Thyroid gland (tissue), 4 donors: ENCODE measurements at regions not wholly inside any gene's neighbourhood (a gene's known extent, or its start where the extent isn't known, plus 50 kb on each side); places are given as distances from the start of the nearest gene placed in this dataset.
A peak's percentile ranks its signal among the peaks of the same experiment; 100 is the strongest.

Experiments used
- DNase-seq, 2 donors: peaks; one replicate each; pipeline ENCODE4 v3.0.0-alpha.2; 2019
- H3K27ac ChIP-seq, 3 donors: fragments of 200-600 bp; sonication (generic); 1 replicate in 2 of 3; 2 replicates in 1 of 3; pipeline ENCODE4 v1.5.1; 2016 to 2019; ENCODE audit warnings: mild to moderate bottlenecking in 1 of 3, moderate library complexity in 1 of 3
- H3K27me3 ChIP-seq: fragments of 200-600 bp; sonication (generic); one replicate; pipeline ENCODE4 v1.5.1; 2019
- H3K36me3 ChIP-seq, 2 donors: fragments of 200-600 bp; sonication (generic); one replicate each; pipeline ENCODE4 v1.5.1; 2016 to 2019
- H3K4me1 ChIP-seq, 2 donors: fragments of 200-600 bp; sonication (generic); one replicate each; pipeline ENCODE4 v1.5.1; 2017 to 2019
- H3K4me3 ChIP-seq, 3 donors: fragments of 200-600 bp; sonication (generic); replicated peaks in 1 of 3; 1 replicate in 2 of 3; 2 replicates in 1 of 3; pipeline ENCODE4 v1.5.1; 2016; ENCODE audit warnings: mild to moderate bottlenecking in 1 of 3
- H3K9me3 ChIP-seq: fragments of 200-600 bp; sonication (generic); one replicate; pipeline ENCODE4 v1.5.1; 2017
- CTCF ChIP-seq, 6 experiments: fragments of 200-600 bp in 3 of 6; fragments of 450-650 bp in 3 of 6; sonication (generic) in 3 of 6; IDR thresholded peaks; one replicate each; pipeline ENCODE4 v1.5.1; 2016 to 2019; ENCODE audit warnings: antibody characterized with exemption in 6 of 6, mild to moderate bottlenecking in 2 of 6, inconsistent platforms in 1 of 6, moderate library complexity in 1 of 6
- POLR2A ChIP-seq, 2 donors: fragments of 450-650 bp; IDR thresholded peaks; one replicate each; pipeline ENCODE4 v1.6.1; 2017; ENCODE audit warnings: antibody characterized with exemption in 2 of 2, mild to moderate bottlenecking in 2 of 2, moderate library complexity in 1 of 2
- WGBS, 2 donors: methylation state at CpG; one replicate each; pipeline ENCODE4 v1.1.5; 2017; 5-methylcytosine and 5-hydroxymethylcytosine counted together
- intact Hi-C: fragments of 100-400 bp; cut with DNase I; formaldehyde crosslinking; loops from one replicate; pipeline ENCODE4 v1.15.1; 2023

GRCh38 chr12:116381744-116382685 lies 104.5 kb upstream of the MED13L start:
- no peak for DNase-seq
- H3K4me3 ChIP-seq: no peak overlapping the region

GRCh38 chr12:116382686-116383530 lies 105.4 kb upstream of the MED13L start:
- H3K36me3 ChIP-seq: no peaks in the 10 kb centered on the region
- no peak overlapping the region for H3K4me3 ChIP-seq
- peak; percentile 50 to 68 for DNase-seq
- H3K27me3 ChIP-seq: no peaks in the 10 kb centered on the region
- H3K9me3 ChIP-seq: no peaks in the 10 kb centered on the region
- H3K4me1 ChIP-seq: peaks cover 15 to 27% of the 10 kb centered on the region in 2 donors
- H3K27ac ChIP-seq: no peak overlapping the region
- TF ChIP-seq POLR2A (IDR thresholded peaks at IDR 0.05) (no peak), CTCF (IDR thresholded peaks at IDR 0.05) (no peak)
- intact Hi-C loops: no loop called here
- WGBS, 2 donors: 45 to 54% methylated on average over 13 of the region's 13 CpGs

More at GRCh38 chr12:116381744-116382685, 104.5 kb upstream of the MED13L start:
- no peaks in the 10 kb centered on the region for H3K9me3 ChIP-seq
- intact Hi-C loops: no loop called here
- H3K36me3 ChIP-seq: no peaks in the 10 kb centered on the region
- H3K27ac ChIP-seq: no peak overlapping the region
- no peaks in the 10 kb centered on the region for H3K27me3 ChIP-seq
- WGBS, 2 donors: 56 to 65% methylated on average over 17 of the region's 17 CpGs
- no peak for TF ChIP-seq POLR2A (IDR thresholded peaks at IDR 0.05)
- TF ChIP-seq CTCF (IDR thresholded peaks at IDR 0.05): no peak
- H3K4me1 ChIP-seq: peaks cover 15 to 27% of the 10 kb centered on the region in 2 donors

- Histone ChIP-seq H3K27ac (no peak overlapping the region), H3K4me1 (peaks cover 15 to 35% of the 10 kb centered on the region in 2 donors), H3K4me3 (no peak overlapping the region), H3K27me3 (no peaks in the 10 kb centered on the region), H3K9me3 (no peaks in the 10 kb centered on the region), H3K36me3 (no peaks in the 10 kb centered on the region)
- intact Hi-C loops: no loop called here
- TF ChIP-seq CTCF (IDR thresholded peaks at IDR 0.05) (no peak), POLR2A (IDR thresholded peaks at IDR 0.05) (no peak)
- WGBS, 2 donors: 92 to 94% methylated on average over 5 of the region's 5 CpGs
- no peak for DNase-seq
These were observed 106.7 kb upstream of the MED13L start for GRCh38 chr12:116384175-116384574.

- no peak for DNase-seq
- Histone ChIP-seq H3K4me3 (no peak overlapping the region), H3K27ac (no peak overlapping the region), H3K4me1 (peaks cover 15 to 41% of the 10 kb centered on the region in 2 donors), H3K9me3 (no peaks in the 10 kb centered on the region), H3K27me3 (no peaks in the 10 kb centered on the region), H3K36me3 (no peaks in the 10 kb centered on the region)
- 76 to 79% methylated on average over 7 of the region's 7 CpGs for WGBS, 2 donors
- intact Hi-C loops: no loop called here
- TF ChIP-seq POLR2A (IDR thresholded peaks at IDR 0.05) (no peak), CTCF (IDR thresholded peaks at IDR 0.05) (no peak)
These were observed 107.4 kb upstream of the MED13L start for GRCh38 chr12:116384691-116385485.
